ENCODE measurements at regions not wholly inside any gene's neighbourhood (a gene's known extent, or its start where the extent isn't known, plus 50 kb on each side); places are given as distances from the start of the nearest gene placed in this dataset.

GRCh38 chr2:113829761-113830160 lies 60.1 kb upstream of the ACTR3 start:
- no peaks in the 10 kb centered on the region for H3K27me3 ChIP-seq
- H3K27ac ChIP-seq, result no peak overlapping the region
- no peaks in the 10 kb centered on the region for H3K36me3 ChIP-seq
- no peaks in the 10 kb centered on the region for H3K9me3 ChIP-seq
- no peak overlapping the region for H3K4me3 ChIP-seq
- TF ChIP-seq, protein P1, sequence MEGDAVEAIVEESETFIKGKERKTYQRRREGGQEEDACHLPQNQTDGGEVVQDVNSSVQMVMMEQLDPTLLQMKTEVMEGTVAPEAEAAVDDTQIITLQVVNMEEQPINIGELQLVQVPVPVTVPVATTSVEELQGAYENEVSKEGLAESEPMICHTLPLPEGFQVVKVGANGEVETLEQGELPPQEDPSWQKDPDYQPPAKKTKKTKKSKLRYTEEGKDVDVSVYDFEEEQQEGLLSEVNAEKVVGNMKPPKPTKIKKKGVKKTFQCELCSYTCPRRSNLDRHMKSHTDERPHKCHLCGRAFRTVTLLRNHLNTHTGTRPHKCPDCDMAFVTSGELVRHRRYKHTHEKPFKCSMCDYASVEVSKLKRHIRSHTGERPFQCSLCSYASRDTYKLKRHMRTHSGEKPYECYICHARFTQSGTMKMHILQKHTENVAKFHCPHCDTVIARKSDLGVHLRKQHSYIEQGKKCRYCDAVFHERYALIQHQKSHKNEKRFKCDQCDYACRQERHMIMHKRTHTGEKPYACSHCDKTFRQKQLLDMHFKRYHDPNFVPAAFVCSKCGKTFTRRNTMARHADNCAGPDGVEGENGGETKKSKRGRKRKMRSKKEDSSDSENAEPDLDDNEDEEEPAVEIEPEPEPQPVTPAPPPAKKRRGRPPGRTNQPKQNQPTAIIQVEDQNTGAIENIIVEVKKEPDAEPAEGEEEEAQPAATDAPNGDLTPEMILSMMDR (IDR thresholded peaks at IDR 0.05), result no peak
- intact Hi-C loops (cut with DNase I), result no loop called here
- DNase-seq (ENCODE audit: low spot score in 2 of 2), result no peak
- H3K4me1 ChIP-seq, result no peaks in the 10 kb centered on the region

GRCh38 chr2:113829270-113829669 lies 60.6 kb upstream of the ACTR3 start:
- TF ChIP-seq, protein P1 (IDR thresholded peaks at IDR 0.05), result no peak
- Histone ChIP-seq H3K4me3 (no peak overlapping the region), H3K4me1 (no peaks in the 10 kb centered on the region), H3K27me3 (no peaks in the 10 kb centered on the region), H3K36me3 (no peaks in the 10 kb centered on the region), H3K9me3 (no peaks in the 10 kb centered on the region), H3K27ac (no peak overlapping the region)
- no peak for DNase-seq (ENCODE audit: low spot score in 2 of 2)
- intact Hi-C loops (cut with DNase I), result no loop called here

- TF ChIP-seq, protein P1 (IDR thresholded peaks at IDR 0.05), result no peak
- Histone ChIP-seq H3K27ac (no peak overlapping the region), H3K4me1 (no peaks in the 10 kb centered on the region), H3K36me3 (no peaks in the 10 kb centered on the region), H3K4me3 (no peak overlapping the region), H3K9me3 (no peaks in the 10 kb centered on the region), H3K27me3 (no peaks in the 10 kb centered on the region)
- DNase-seq (ENCODE audit: low spot score in 2 of 2), result no peak
- intact Hi-C loops (cut with DNase I), result no loop called here
Observed at GRCh38 chr2:113828049-113828742, 61.7 kb upstream of the ACTR3 start.

DNA sequence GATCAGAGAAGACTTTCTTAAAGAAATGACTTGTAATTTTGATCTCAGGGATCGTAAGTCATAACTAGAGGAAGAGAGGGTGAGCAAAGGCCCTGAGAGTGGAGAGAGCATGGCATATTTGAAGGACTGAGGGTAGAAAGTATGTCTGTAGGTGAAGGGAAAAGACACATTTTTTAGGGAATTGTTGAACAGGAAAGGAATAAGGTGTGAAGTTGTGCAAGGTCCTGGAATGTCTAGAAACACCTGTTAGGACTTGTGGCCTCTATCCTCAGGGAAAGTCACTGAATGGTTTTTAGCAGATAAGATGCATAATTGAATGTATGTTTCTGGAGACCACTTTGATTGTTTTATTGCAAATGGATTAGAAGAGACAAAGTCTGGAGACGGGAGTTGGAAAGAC lies 62.5 kb upstream of the ACTR3 start:
- DNase-seq (ENCODE audit: low spot score in 2 of 2), result no peak
- intact Hi-C loops (cut with DNase I), result no loop called here
- TF ChIP-seq, protein P1 (IDR thresholded peaks at IDR 0.05), result no peak
- no peak overlapping the region for H3K4me3 ChIP-seq
- H3K9me3 ChIP-seq, result no peaks in the 10 kb centered on the region
- H3K27me3 ChIP-seq, result no peaks in the 10 kb centered on the region
- no peak overlapping the region for H3K27ac ChIP-seq
- H3K36me3 ChIP-seq, result no peaks in the 10 kb centered on the region
- H3K4me1 ChIP-seq, result no peaks in the 10 kb centered on the region

DNA sequence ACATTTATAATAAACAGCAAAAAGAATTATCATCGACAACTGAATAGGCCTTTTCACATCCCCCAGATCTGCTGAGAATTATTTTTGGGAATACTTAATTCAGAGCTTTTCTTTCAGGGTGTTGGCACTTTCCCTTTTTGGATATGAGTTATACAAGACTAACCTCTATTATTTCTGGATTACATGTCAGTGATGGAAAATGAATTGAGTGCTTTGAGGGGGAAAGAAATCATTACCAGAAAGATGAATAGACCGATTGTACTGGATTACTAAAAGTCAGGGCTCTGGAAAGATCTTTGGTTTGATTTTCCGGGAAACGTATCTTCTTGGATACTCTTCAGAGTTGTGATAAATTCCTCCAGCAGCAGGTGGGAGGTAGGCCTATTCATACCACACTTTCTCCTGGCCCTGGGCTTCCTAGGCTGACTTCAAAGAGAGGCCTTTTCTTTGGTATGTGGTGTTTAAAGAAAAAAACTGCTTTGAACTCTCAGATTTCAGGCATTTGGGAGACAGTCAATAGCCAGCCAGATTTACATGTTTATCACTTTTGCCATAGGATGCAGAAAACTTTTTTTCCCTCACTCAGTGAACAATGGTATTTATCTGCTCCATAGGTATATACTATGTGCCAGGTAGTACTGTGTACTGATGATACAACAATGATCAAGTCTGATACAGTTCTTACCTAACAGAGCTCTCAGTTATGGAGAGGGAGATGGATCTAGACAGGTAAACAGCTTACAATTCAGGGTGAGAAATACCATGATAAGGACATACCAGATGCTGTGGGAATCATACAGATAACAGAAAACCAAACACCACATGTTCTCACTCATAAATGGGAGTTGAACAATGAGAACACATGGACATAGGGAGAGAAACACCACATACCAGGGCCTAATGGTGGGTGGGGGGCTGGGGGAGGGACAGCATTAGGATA lies 63.3 kb upstream of the ACTR3 start:
- intact Hi-C loops (cut with DNase I), result no loop called here
- no peak for DNase-seq (ENCODE audit: low spot score in 2 of 2)
- H3K36me3 ChIP-seq, result no peaks in the 10 kb centered on the region
- TF ChIP-seq, protein P1 (IDR thresholded peaks at IDR 0.05), result no peak
- no peak overlapping the region for H3K4me3 ChIP-seq
- H3K4me1 ChIP-seq, result no peaks in the 10 kb centered on the region
- H3K27me3 ChIP-seq, result no peaks in the 10 kb centered on the region
- H3K9me3 ChIP-seq, result no peaks in the 10 kb centered on the region
- no peak overlapping the region for H3K27ac ChIP-seq
